H1 (cell line): ENCODE measurements at regions not wholly inside any gene's neighbourhood (a gene's known extent, or its start where the extent isn't known, plus 50 kb on each side); places are given as distances from the start of the nearest gene placed in this dataset.

Experiments
- CTCF ChIA-PET: fragments of 300-600 bp; sonication (Branson Sonifier 250); formaldehyde crosslinking; loops from one replicate; lab custom pipeline; 2021; ENCODE audit not compliant: partially characterized antibody; lab: Charles Lee
- POLR2A ChIA-PET: fragments of 300-600 bp; sonication (Branson Sonifier 250); formaldehyde crosslinking; loops from one replicate; lab custom pipeline; 2021; ENCODE audit warnings: inconsistent platforms; ENCODE audit not compliant: partially characterized antibody; lab: Charles Lee
- DNase-seq, 2 experiments: peaks; one replicate each; pipeline versions ENCODE4 v3.0.0 to v3.0.0-alpha.2; 2010 to 2022; ENCODE audit warnings: low spot score in 2 of 2, low read depth in 1 of 2, mixed read lengths in 1 of 2
- FAIRE-seq: peaks from 2 replicates; lab custom pipeline; 2011; peaks lifted over from hg19 to GRCh38; lab: Jason Lieb, UNC
- H2AFZ ChIP-seq: 2 replicates; pipeline ENCODE4 v1.8.1; 2012; ENCODE audit warnings: low read length, inconsistent platforms
- H2AK5ac ChIP-seq: 2 replicates; pipeline ENCODE4 v1.6.1; 2013; ENCODE audit warnings: low read depth, low read length
- H2BK120ac ChIP-seq: replicated peaks from 2 replicates; pipeline ENCODE3; 2013; ENCODE audit warnings: low read depth, low read length, inconsistent platforms
- H2BK12ac ChIP-seq: 2 replicates; pipeline ENCODE4 v1.6.1; 2013; ENCODE audit warnings: low read depth, low read length
- H2BK15ac ChIP-seq: 2 replicates; pipeline ENCODE4 v1.6.1; 2013; ENCODE audit warnings: low read length
- H2BK20ac ChIP-seq: 2 replicates; pipeline ENCODE4 v1.6.1; 2013; ENCODE audit warnings: low read length
- H2BK5ac ChIP-seq: 2 replicates; pipeline ENCODE4 v1.6.1; 2013; ENCODE audit warnings: low read depth, low read length
- H3K14ac ChIP-seq: 2 replicates; pipeline ENCODE4 v1.6.1; 2013; ENCODE audit warnings: inconsistent platforms; ENCODE audit not compliant: insufficient read length
- H3K18ac ChIP-seq: 2 replicates; pipeline ENCODE4 v1.6.1; 2013; ENCODE audit warnings: low read length; ENCODE audit errors: extremely low read depth
- H3K23ac ChIP-seq: 2 replicates; pipeline ENCODE4 v1.6.1; 2013; ENCODE audit warnings: inconsistent platforms; ENCODE audit not compliant: insufficient read length
- H3K23me2 ChIP-seq: 2 replicates; pipeline ENCODE4 v1.6.1; 2013; ENCODE audit warnings: low read depth, low read length
- H3K27ac ChIP-seq: 2 replicates; pipeline ENCODE4 v1.6.1; 2011; ENCODE audit warnings: low read depth, low read length, inconsistent platforms
- H3K27me3 ChIP-seq, 4 experiments: replicated peaks in 1 of 4; 1 replicate in 1 of 4; 2 replicates in 3 of 4; pipeline versions ENCODE4 v1.6.1 to v1.8.1; 2011 to 2013; ENCODE audit warnings: low read length in 3 of 4, mild to moderate bottlenecking in 3 of 4, inconsistent platforms in 2 of 4, mixed read lengths in 2 of 4, moderate library complexity in 1 of 4; ENCODE audit not compliant: control insufficient read depth in 3 of 4, insufficient read depth in 3 of 4; ENCODE audit errors: extremely low read depth in 1 of 4
- H3K36me3 ChIP-seq, 4 experiments: 2 replicates each; pipeline versions ENCODE4 v1.6.1 to v1.8.1; 2011 to 2013; ENCODE audit warnings: mild to moderate bottlenecking in 4 of 4, low read length in 3 of 4, moderate library complexity in 2 of 4, control low read depth in 1 of 4, inconsistent platforms in 1 of 4; ENCODE audit not compliant: insufficient read depth in 4 of 4, control insufficient read depth in 2 of 4
- H3K4ac ChIP-seq: replicated peaks from 2 replicates; pipeline ENCODE3; 2013; ENCODE audit warnings: low read length, low read depth, mixed read lengths, inconsistent platforms; ENCODE audit not compliant: insufficient read length
- H3K4me1 ChIP-seq, 4 experiments: replicated peaks in 1 of 4; 1 replicate in 1 of 4; 2 replicates in 3 of 4; pipeline versions ENCODE4 v1.6.1 to v1.8.1; 2011 to 2013; ENCODE audit warnings: low read length in 3 of 4, inconsistent platforms in 2 of 4, mixed read lengths in 1 of 4; ENCODE audit not compliant: insufficient read depth in 4 of 4, control insufficient read depth in 3 of 4
- H3K4me2 ChIP-seq, 2 experiments: 2 replicates each; pipeline versions ENCODE4 v1.6.1 to v1.8.1; 2011 to 2013; ENCODE audit warnings: low read depth in 2 of 2, low read length in 2 of 2, control low read depth in 1 of 2, inconsistent platforms in 1 of 2, mild to moderate bottlenecking in 1 of 2; ENCODE audit not compliant: insufficient read depth in 1 of 2
- H3K4me3 ChIP-seq, 4 experiments: fragments of 200-600, 300-600 bp in 1 of 4; sonication (generic), shearing (Covaris generic), sonication (Bioruptor Twin) in 1 of 4; 2 replicates each; pipeline versions ENCODE4 v1.5.1 to v1.8.1; 2011 to 2016; ENCODE audit warnings: low read length in 4 of 4, low read depth in 3 of 4, control low read depth in 2 of 4, inconsistent platforms in 2 of 4, mild to moderate bottlenecking in 2 of 4, mixed read lengths in 1 of 4, moderate library complexity in 1 of 4; ENCODE audit not compliant: insufficient read depth in 2 of 4; ENCODE audit errors: extremely low read depth in 1 of 4
- H3K56ac ChIP-seq: replicated peaks from 2 replicates; pipeline ENCODE3; 2013; ENCODE audit warnings: low read depth, mild to moderate bottlenecking, mixed read lengths, low read length, inconsistent platforms; ENCODE audit not compliant: insufficient read length
- H3K79me1 ChIP-seq: 2 replicates; pipeline ENCODE4 v1.6.1; 2013; ENCODE audit warnings: low read depth, low read length, control low read depth
- H3K79me2 ChIP-seq, 2 experiments: 2 replicates each; pipeline versions ENCODE4 v1.6.1 to v1.8.1; 2012 to 2013; ENCODE audit warnings: low read length in 2 of 2, mild to moderate bottlenecking in 2 of 2, inconsistent platforms in 1 of 2; ENCODE audit not compliant: insufficient read depth in 2 of 2, control insufficient read depth in 1 of 2
- H3K9ac ChIP-seq, 4 experiments: replicated peaks in 1 of 4; 1 replicate in 1 of 4; 2 replicates in 3 of 4; pipeline versions ENCODE4 v1.6.1 to v1.8.1; 2011 to 2013; ENCODE audit warnings: low read depth in 3 of 4, low read length in 3 of 4, control low read depth in 2 of 4, mild to moderate bottlenecking in 2 of 4, moderate library complexity in 2 of 4, inconsistent platforms in 1 of 4; ENCODE audit errors: extremely low read depth in 1 of 4
- H3K9me3 ChIP-seq, 2 experiments: 2 replicates each; pipeline versions ENCODE4 v1.6.1 to v1.8.1; 2012 to 2013; ENCODE audit warnings: mild to moderate bottlenecking in 2 of 2, moderate library complexity in 2 of 2, control low read depth in 1 of 2, inconsistent platforms in 1 of 2, low read depth in 1 of 2, low read length in 1 of 2, mixed read lengths in 1 of 2; ENCODE audit not compliant: insufficient read depth in 2 of 2
- H4K20me1 ChIP-seq, 2 experiments: replicated peaks in 1 of 2; 2 replicates each; pipeline versions ENCODE3 to v1.8.1; 2011 to 2013; ENCODE audit warnings: inconsistent platforms in 2 of 2, low read length in 2 of 2, mild to moderate bottlenecking in 1 of 2; ENCODE audit not compliant: insufficient read depth in 2 of 2, control insufficient read depth in 1 of 2
- H4K5ac ChIP-seq: 2 replicates; pipeline ENCODE4 v1.6.1; 2013; ENCODE audit warnings: low read length, low read depth, mixed read lengths, inconsistent platforms; ENCODE audit not compliant: insufficient read length
- H4K8ac ChIP-seq: 2 replicates; pipeline ENCODE4 v1.8.0; 2013; ENCODE audit warnings: mild to moderate bottlenecking, moderate library complexity, low read length, inconsistent platforms; ENCODE audit not compliant: insufficient read depth; ENCODE audit errors: extremely low read depth
- H4K91ac ChIP-seq: replicated peaks from 2 replicates; pipeline ENCODE3; 2013; ENCODE audit warnings: low read length, mixed read lengths, inconsistent platforms; ENCODE audit not compliant: insufficient read length
- CEBPB ChIP-seq: IDR thresholded peaks from 2 replicates; pipeline ENCODE4 v1.6.1; 2012; ENCODE audit warnings: low read depth, low read length
- CHD2 ChIP-seq: IDR thresholded peaks from 2 replicates; pipeline ENCODE4 v1.6.1; 2012; ENCODE audit warnings: low read length, improper control_type of control experiment
- EZH2 ChIP-seq: fragments of 200-600 bp; sonication (generic); IDR thresholded peaks from 2 replicates; pipeline ENCODE4 v1.7.1; 2012; ENCODE audit warnings: low read depth, mild to moderate bottlenecking, moderate library complexity, low read length, inconsistent platforms; ENCODE audit not compliant: severe bottlenecking
- KDM4A ChIP-seq: IDR thresholded peaks from one replicate; pipeline ENCODE4 v1.7.1; 2012; ENCODE audit warnings: low read depth, mild to moderate bottlenecking, moderate library complexity, low read length, inconsistent platforms; ENCODE audit not compliant: severe bottlenecking
- PHF8 ChIP-seq: fragments of 200-600 bp; sonication (generic); conservative IDR thresholded peaks from 2 replicates; pipeline ENCODE4 v1.7.1; 2012; ENCODE audit warnings: low read depth, mild to moderate bottlenecking, inconsistent platforms, low read length, moderate library complexity
- SIN3A ChIP-seq, 2 experiments: IDR thresholded peaks in 1 of 2; conservative IDR thresholded peaks in 1 of 2; 2 replicates each; pipeline ENCODE4 v1.6.1; 2011 to 2012; ENCODE audit warnings: low read length in 2 of 2, improper control_type of control experiment in 1 of 2, low read depth in 1 of 2, mild to moderate bottlenecking in 1 of 2
- SIX5 ChIP-seq: IDR thresholded peaks from 2 replicates; pipeline ENCODE4 v1.6.1; 2011; ENCODE audit warnings: mild to moderate bottlenecking, low read depth, low read length
- SUZ12 ChIP-seq: fragments of 200-600 bp; sonication (generic); IDR thresholded peaks from 2 replicates; pipeline ENCODE4 v1.6.1; 2012; ENCODE audit warnings: mild to moderate bottlenecking, inconsistent platforms, low read length, moderate library complexity, mixed read lengths
- WGBS, 2 experiments: shearing (Covaris generic) in 1 of 2; methylation state at CpG; one replicate each; pipeline versions ENCODE4 v1.1.6 to v1.1.7; 2013 to 2015; ENCODE audit warnings: low lambda C conversion rate in 2 of 2, mixed read lengths in 2 of 2, inconsistent platforms in 1 of 2, low coverage in 1 of 2, missing lambda C conversion rate in 1 of 2; ENCODE audit not compliant: insufficient replicate concordance in 2 of 2, insufficient coverage in 1 of 2, insufficient read length in 1 of 2; ENCODE audit errors: extremely low coverage in 1 of 2, missing lambda C conversion rate in 1 of 2; 5-methylcytosine and 5-hydroxymethylcytosine counted together

- WGBS, 2 experiments: 2% methylated on average over 57 of the region's 95 CpGs; no CpG with 5 or more reads in 1 of the 2 experiments
- Histone ChIP-seq H3K4ac (no peak overlapping the region), H4K8ac (peak overlapping the region; percentile 73; the same call in 1 of the 2 replicates), H2BK15ac (no peak overlapping the region), H4K20me1 (no peaks in the 10 kb centered on the region), H2BK120ac (no peak overlapping the region), H3K18ac (peak overlapping the region; percentile 28; the same call in 1 of the 2 replicates), H3K9ac (no peak overlapping the region), H3K23ac (no peak overlapping the region), H3K27me3 (peaks cover 13 to 44% (median 40%) of the 10 kb centered on the region in 4 experiments), H4K5ac (no peak overlapping the region), H3K27ac (no peak overlapping the region), H4K91ac (no peak overlapping the region), H2BK12ac (0 out of 2 replicates have a peak overlapping the region, but pooled peaks have one; percentile 23), H3K4me1 (peaks cover 0 to 20% (median 5%) of the 10 kb centered on the region in 4 experiments; a peak in 5 of 7 replicates), H3K9me3 (no peaks in the 10 kb centered on the region), H2BK20ac (0 out of 2 replicates have a peak overlapping the region, but pooled peaks have one; percentile 15), H3K79me1 (no peaks in the 10 kb centered on the region), H2AK5ac (no peak overlapping the region), H3K23me2 (peaks cover 17% of the 10 kb centered on the region; the same call in 1 of the 2 replicates), H3K56ac (peak overlapping the region; percentile 54), H3K4me2 (peak overlapping the region; percentile 82 to 84), H2BK5ac (no peak overlapping the region), H3K14ac (no peak overlapping the region), H3K4me3 (peak overlapping the region; percentile 42 to 68 (median 50)), H3K79me2 (no peaks in the 10 kb centered on the region), H3K36me3 (no peaks in the 10 kb centered on the region), H2AFZ (peak overlapping the region; percentile 59; the same call in 1 of the 2 replicates)
- DNase-seq (peak in 1 of 2 experiments; percentile 78), FAIRE-seq (no peak)
- ChIA-PET CTCF (interaction anchor here (0.6 to 2.1 kb wide), 5 partner anchors 102 to 258 kb away, joined by 3 to 6 read pairs (median 3); no protein-coding TSS in a partner anchor), POLR2A (interaction anchor here (0.6 to 2.3 kb wide), 3 partner anchors 156 to 295 kb away, joined by 3 to 6 read pairs (median 3); no protein-coding TSS in a partner anchor)
- no peak for TF ChIP-seq CHD2
- 0 out of 4 replicates have a peak, but pooled peaks of 1 of the 2 experiments have one; percentile 9 for TF ChIP-seq SIN3A (conservative IDR thresholded peaks at IDR 0.05 in 1 of 2, IDR thresholded peaks at IDR 0.05 in 1 of 2; ENCODE audit: low read depth in 1 of 2, low read length in 2 of 2)
- peak; percentile 87; the same call in 1 of the 2 replicates for TF ChIP-seq SUZ12
- no peak for TF ChIP-seq CEBPB
- TF ChIP-seq SIX5: no peak
- 0 out of 2 replicates have a peak, but pooled peaks have one; percentile 35 for TF ChIP-seq PHF8
- TF ChIP-seq KDM4A: peak; percentile 59
- peak; percentile 63 for TF ChIP-seq EZH2
These were observed 160.3 kb upstream of the SIX2 start for GRCh38 chr2:45169339-45170190.
